ENCODE measurements at regions not wholly inside any gene's neighbourhood (a gene's known extent, or its start where the extent isn't known, plus 50 kb on each side); places are given as distances from the start of the nearest gene placed in this dataset.

- no peak for DNase-seq (ENCODE audit: low spot score in 2 of 2)
- no peaks in the 10 kb centered on the region for H3K9me3 ChIP-seq
- H3K36me3 ChIP-seq: no peaks in the 10 kb centered on the region
- no peak overlapping the region for H3K27ac ChIP-seq
- no peaks in the 10 kb centered on the region for H3K4me1 ChIP-seq
- H3K4me3 ChIP-seq: no peak overlapping the region
- WGBS: 94% methylated on average over 4 of the region's 4 CpGs
- TF ChIP-seq POLR2AphosphoS5 (IDR thresholded peaks at IDR 0.05): no peak
- TF ChIP-seq CTCF (IDR thresholded peaks at IDR 0.05): no peak
- TF ChIP-seq EP300 (IDR thresholded peaks at IDR 0.05): no peak
- peaks cover 18% of the 10 kb centered on the region for H3K27me3 ChIP-seq
Observed at GRCh38 chr22:22779213-22779612, 108.4 kb upstream of the IGLL5 start.

- no peak for DNase-seq (ENCODE audit: low spot score in 2 of 2)
- Histone ChIP-seq H3K36me3 (no peaks in the 10 kb centered on the region), H3K4me1 (no peaks in the 10 kb centered on the region), H3K9me3 (no peaks in the 10 kb centered on the region), H3K27me3 (peaks cover 28% of the 10 kb centered on the region), H3K4me3 (no peak overlapping the region), H3K27ac (no peak overlapping the region)
- no peak for TF ChIP-seq EP300 (IDR thresholded peaks at IDR 0.05)
- no peak for TF ChIP-seq CTCF (IDR thresholded peaks at IDR 0.05)
- no peak for TF ChIP-seq POLR2A (IDR thresholded peaks at IDR 0.05)
- no peak for TF ChIP-seq POLR2AphosphoS5 (IDR thresholded peaks at IDR 0.05)
- WGBS: 50% methylated on average over 3 of the region's 3 CpGs
Observed at GRCh38 chr22:22783575-22783974, 104.0 kb upstream of the IGLL5 start.

GRCh38 chr22:22784249-22785039, 103.2 kb upstream of the IGLL5 start:
- no peaks in the 10 kb centered on the region for H3K4me1 ChIP-seq
- no peak overlapping the region for H3K27ac ChIP-seq
- no peak for DNase-seq (ENCODE audit: low spot score in 2 of 2)
- H3K9me3 ChIP-seq: no peaks in the 10 kb centered on the region
- H3K27me3 ChIP-seq: peaks cover 33% of the 10 kb centered on the region
- no peak overlapping the region for H3K4me3 ChIP-seq
- TF ChIP-seq CTCF (IDR thresholded peaks at IDR 0.05) (no peak), EP300 (IDR thresholded peaks at IDR 0.05) (no peak), POLR2A (IDR thresholded peaks at IDR 0.05) (no peak), POLR2AphosphoS5 (IDR thresholded peaks at IDR 0.05) (no peak)
- no peaks in the 10 kb centered on the region for H3K36me3 ChIP-seq
- 72% methylated on average over 3 of the region's 3 CpGs for WGBS

- WGBS: 76% methylated on average over 7 of the region's 13 CpGs
- no peaks in the 10 kb centered on the region for H3K36me3 ChIP-seq
- no peak overlapping the region for H3K4me3 ChIP-seq
- DNase-seq (ENCODE audit: low spot score in 2 of 2): no peak
- no peak overlapping the region for H3K27ac ChIP-seq
- H3K9me3 ChIP-seq: no peaks in the 10 kb centered on the region
- H3K4me1 ChIP-seq: no peaks in the 10 kb centered on the region
- peaks cover 39% of the 10 kb centered on the region for H3K27me3 ChIP-seq
- TF ChIP-seq POLR2A (IDR thresholded peaks at IDR 0.05) (no peak), POLR2AphosphoS5 (IDR thresholded peaks at IDR 0.05) (no peak), CTCF (IDR thresholded peaks at IDR 0.05) (no peak), EP300 (IDR thresholded peaks at IDR 0.05) (no peak)
Observed at GRCh38 chr22:22785316-22786065, 102.1 kb upstream of the IGLL5 start.
